NCI-H2081 (cell line): ENCODE measurements at regions not wholly inside any gene's neighbourhood (a gene's known extent, or its start where the extent isn't known, plus 50 kb on each side); places are given as distances from the start of the nearest gene placed in this dataset.
A peak's percentile ranks its signal among the peaks of the same experiment; 100 is the strongest.
"Not testable (repeated sequence)": the region's sequence is repeated elsewhere in the genome, so short reads cannot be mapped to it uniquely, and the experiment has no call there.

Source experiments
- DNase-seq, 2 experiments: peaks; one replicate each; lab custom pipeline; 2025; lab: John Stamatoyannopoulos, UW

DNA sequence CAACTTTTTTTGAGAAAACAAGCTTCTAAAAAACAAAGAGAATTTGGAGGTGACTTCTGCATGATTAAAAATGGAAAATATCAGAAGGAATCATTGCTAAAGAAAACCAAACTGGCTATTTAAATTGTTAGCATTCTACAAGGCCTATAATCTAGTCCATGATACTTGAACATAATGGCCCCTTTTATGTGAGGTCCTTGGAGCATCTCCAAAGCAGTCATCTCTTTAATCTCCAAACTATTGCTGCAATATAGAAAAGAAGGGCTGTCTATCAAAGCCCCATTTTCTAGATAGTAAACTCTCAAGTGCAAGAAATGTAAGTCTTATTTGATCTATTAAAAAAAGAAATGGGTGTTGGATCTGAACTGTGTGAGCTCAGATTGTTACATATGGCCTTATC, 615.1 kb downstream of the CENPC start:
- DNase-seq: peak in 1 of 2 experiments; percentile 1

DNA sequence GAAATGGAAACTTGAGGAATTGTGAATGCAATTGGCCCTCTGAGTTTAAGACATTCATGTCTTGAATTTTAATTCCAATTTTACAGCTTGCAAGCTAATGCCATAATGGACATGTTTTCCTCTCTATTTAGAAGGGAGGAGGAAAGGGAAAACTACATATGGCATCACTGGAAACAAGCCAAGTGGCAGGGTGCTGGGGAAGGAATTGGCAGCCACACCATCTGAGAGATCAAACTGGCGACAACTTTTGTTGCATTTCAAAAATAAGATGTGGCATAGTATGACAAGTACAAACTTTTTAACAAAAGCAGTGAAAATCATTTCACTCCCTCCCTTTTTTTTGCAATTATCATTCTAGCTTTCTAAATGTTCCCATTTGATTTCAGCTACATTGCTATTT, 615.6 kb downstream of the CENPC start:
- peak; percentile 52 to 61 for DNase-seq

DNA sequence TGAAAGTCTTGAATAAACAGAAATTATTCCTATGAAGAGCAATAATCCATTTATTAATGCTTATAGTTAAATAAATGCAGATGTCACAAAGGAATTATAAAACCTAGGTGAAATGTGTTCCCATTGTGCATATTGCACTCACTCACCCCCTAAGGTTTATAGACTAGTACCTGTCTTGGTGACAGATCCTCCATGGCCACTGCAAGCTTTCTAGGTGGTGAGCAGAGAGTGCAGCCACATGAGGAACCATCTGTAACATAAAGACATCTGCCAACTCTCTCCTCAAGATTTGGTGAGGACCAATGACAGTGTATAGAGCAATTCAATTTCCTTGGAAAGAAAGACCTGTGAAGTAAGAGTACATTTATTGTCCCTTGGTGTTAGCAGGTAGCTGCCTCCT, 616.4 kb downstream of the CENPC start:
- DNase-seq: not testable (repeated sequence)

DNA sequence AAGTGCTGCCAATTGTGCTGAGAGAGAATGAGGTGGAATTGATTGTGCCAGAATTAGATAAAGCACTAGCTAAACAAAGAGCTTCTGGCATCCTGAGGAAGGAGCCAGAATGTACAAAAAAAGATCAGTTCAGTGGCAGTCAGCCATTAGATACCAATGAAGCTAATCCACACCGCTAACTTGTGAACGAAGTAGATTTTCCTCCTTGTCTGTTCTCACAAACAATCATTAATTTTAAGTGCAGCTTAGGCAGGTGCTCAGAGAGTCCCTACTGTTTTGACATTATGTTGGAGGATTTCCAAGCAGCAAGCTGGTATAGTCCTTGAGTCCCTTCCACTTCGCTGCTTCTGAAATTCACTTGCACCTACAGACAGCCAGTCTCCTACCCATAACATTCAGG, 617.4 kb downstream of the CENPC start:
- DNase-seq: peak; percentile 50 to 88

DNA sequence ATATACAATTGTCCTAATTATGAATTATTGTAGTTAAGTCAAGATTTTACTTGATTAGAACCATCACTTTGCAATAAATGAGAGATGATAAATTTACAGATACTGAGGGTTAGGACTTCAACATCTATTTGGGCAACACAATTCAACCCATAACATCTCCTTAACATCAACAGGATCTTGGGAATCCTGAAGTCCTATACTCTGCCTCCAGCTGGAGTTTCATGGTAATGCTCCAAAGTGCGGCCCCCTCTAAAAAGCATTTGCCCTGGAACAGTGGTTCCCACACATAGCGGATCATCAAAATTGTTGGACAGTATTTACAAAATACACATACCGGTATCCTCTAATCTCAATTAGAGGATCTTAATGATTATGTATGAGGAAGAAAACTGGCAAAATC, 618.6 kb downstream of the CENPC start:
- no peak for DNase-seq

DNA sequence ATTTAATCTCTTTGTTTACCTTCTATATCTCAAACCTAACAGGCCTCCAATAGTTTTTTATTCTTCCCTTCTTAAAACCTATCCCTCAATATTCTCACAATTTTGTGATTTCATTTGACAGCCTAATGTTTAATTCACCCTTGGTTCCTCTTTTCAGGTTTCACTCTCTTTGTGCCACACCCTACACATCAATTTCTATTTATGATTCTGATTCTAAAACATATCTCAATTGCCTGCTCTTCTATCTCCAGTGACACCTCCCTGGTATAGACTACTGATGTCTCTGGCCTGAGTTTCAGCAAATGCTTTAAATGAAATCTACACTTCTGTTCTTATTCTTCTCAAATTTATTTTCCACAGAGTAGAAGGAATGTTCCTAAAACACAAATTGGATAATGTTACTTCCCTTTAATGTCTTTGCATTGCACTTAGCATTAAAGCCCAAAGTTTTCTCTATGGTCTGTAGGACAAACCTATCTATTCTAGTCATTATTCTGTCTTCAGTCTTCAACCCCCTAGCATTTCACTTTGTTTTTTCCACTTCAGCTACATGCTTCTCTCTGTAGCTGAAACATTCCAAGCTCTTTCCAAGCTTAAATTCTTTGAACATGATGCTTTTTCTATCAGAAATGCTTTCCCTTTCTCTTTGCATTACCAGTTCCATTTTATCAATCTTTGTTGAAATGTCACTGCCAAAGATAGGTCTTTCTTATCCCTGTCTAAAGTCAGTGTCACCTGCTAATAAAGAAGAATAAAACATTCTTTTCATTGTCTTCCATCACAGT, 622.0 kb downstream of the CENPC start:
- no peak for DNase-seq

DNA sequence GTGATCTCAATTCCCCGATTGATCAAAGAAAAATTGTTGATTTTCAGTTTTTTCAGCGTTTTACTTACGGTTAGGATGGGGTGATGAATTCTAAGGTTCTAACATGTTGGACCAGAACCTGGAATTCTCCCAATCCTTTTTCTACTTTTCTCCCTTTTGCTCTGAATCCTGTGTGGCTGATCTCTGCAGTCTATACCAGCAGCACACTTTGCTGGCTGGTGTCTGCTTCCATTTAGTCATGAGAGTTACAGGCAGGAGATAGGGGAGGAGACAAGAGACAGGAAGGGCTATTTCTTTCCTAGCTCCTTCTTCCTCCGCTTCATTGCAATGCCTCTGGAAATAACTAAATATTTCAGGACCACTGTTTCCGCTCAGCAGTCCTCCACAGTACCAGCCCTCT, 623.9 kb downstream of the CENPC start:
- no peak for DNase-seq

DNA sequence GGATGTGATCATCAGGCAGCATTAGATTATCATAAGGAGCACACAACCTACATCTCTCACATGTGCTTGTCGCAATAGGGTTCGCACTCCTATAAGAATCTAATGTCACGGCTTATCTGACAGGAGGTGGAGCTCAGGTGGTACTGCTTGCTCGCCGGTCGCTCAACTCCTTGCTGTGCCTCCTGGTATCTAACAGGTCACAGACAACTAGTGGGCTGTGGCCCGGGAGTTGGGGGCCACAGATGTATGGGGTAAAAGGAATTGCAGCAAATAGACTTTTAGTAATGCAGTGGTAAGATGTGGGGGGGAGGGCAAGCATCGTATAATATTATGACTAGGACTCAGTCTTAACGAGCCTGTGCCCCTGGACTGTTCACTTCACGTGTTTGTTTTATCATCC, 624.8 kb downstream of the CENPC start:
- no peak for DNase-seq

DNA sequence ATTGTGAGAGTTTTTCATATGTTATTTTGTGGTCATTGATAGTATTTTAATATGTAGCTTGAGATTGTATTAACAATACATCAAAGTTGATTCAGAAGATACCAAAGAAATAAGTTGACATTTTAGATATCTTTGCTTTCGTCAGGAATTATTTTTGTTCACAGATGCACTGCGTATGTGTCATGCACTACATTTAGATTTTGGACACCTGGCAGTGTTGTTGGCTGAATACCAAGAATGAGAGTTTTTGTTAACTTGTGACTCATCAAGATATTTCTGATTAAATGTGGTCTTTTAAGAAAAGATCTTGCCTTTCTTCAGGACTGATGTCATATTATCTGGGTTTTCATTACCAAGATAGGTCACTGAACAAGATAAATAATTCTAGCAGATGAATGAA, 633.4 kb downstream of the CENPC start:
- DNase-seq: no peak

DNA sequence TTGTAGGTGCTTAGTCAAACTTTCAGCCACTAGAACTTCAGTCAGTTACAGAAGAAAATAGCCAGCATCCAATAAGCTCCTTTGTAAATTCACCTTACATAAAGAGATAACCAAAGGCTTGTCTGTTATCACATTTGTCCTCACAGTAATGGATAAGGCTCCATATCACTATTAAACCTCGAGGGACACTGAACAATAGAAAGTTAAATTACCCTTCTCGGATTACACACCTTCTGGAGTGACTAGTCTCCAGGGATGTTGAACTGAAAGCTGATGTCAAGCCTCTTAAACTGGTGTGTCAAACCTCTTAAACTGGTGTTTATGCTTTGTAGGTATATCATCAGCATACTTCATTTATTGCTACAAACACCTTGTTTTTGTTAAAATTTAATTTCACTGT, 639.0 kb downstream of the CENPC start:
- peak in 1 of 2 experiments; percentile 62 for DNase-seq

DNA sequence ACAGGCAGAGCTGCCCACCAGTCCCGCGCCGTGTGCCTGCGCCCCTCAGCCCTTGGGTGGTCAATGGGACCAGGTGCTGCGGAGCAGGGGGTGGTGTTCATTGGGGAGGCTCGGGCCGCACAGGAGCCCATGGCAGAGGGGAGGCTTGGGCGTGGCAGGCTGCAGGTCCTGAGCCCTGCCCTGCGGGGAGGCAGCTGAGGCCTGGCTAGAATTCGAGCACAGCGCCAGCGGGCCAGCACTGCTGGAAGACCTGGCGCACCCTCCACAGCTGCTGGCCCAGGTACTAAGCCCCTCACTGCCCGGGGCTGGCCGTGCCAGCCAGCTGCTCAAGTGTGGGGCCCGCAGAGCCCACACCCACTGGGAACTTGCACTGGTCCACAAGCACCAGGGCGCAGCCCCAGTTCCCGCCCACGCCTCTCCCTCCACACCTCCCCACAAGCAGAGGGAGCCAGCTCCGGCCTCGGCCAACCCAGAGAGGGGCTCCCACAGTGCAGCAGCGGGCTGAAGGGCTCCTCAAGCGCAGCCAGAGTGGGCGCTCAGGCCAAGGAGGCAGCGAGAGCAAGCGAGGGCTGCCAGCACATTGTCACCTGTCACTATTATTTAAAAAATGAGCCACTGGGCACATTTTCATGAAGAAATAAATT, 645.8 kb downstream of the CENPC start:
- DNase-seq: no peak

DNA sequence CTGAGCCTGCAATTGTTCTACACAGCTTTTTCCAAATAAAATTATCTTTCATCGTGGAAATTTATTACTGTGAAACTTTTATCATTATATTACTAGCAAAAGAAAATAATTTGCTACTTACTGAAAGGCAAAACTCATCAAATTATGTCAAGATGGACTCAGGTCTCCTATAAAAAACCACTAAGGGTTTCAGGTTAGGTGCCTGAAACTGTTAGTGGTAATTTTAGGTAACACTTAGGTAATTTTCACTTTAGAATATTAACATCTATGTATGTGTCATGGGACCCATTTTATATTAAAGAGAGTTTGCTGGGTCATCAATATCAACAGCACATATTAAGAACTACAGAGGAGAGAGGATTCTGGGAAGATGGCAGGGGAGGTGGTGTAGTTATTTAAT, 651.5 kb downstream of the CENPC start:
- no peak for DNase-seq

DNA sequence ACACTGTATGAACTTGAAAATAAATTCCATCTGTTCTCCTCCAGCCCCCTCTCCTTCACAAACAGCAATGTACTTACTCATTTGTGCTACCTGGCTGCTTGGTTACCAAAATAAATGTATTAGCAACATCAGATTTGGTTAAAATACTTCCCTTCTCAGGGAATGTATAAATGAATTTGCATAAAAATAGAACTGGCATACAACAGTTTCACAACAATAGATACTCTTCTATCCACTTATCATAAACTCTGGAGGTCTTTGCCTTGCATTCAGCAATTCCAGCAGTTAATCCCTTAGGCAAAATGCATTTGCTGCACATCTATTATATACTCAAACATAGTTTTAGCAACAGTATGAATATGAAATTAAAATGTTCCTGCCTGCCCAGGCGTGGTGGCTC, 658.2 kb downstream of the CENPC start:
- DNase-seq: no peak

DNA sequence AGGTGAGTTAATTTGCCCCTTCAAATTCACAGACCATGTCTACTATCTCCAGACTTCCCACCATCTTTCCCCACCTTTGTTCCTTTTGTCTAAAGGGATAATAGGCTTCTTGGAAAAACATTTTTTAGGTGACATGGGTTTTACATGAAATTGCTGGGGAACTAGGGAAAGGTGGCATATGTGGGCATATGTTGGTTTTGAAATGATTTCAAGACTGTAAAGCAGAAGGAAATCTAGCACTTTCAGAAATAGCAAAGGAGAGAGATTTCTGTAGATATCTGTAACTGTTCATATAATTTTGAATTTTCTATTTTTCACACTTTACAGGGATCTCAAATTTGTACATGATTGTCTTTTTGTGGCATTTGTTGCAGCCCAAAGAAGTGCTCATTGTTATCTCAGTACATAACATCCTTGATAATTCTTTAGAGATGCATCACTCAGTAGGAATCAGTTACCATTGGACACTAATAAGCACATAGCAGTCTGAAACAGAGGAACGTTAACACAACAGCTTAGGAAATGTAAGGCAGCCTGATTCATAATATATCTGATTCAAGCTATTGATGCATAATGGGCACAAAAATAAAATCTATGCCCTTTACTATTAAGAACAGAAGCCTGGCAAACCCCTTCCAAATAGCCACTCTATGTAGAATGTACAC, 659.7 kb downstream of the CENPC start:
- no peak for DNase-seq

DNA sequence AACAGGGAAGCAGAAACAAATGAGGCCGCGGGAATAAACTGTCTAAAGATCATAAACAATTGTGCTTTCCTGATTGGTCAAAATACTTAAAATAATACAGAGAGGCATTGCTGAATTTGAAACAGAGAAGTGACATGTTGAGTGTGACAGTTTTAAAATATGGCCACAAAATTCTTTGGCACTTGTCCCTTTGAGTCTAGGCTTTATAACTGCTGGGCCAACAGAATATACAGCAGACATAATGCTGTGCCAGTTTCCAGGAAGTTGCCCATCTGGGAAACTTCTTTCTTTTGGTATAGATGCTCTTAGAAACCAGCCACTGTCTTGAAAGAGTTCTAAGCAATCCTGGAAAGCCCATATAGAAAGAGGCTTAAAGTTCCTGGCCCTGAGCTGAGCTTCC, 668.4 kb downstream of the CENPC start:
- DNase-seq: no peak

DNA sequence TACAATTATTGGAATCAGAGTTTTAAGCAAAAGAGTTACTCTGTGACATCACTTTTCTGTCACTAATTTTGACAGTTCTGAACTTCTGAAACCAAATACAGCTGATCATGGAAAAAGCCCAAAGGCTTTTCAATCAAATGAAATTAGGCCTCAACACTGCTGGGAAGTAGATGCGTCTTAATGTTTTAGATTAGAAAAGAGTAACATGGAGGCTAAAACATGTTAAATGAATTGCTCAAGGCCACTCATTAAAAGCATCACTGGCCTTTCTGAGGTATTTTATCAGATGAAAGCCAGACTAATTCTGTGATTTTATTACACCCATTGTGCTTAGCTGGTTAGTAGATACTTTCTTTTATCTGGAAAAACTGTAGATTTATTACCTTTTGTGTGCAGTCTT, 672.6 kb downstream of the CENPC start:
- DNase-seq: no peak

DNA sequence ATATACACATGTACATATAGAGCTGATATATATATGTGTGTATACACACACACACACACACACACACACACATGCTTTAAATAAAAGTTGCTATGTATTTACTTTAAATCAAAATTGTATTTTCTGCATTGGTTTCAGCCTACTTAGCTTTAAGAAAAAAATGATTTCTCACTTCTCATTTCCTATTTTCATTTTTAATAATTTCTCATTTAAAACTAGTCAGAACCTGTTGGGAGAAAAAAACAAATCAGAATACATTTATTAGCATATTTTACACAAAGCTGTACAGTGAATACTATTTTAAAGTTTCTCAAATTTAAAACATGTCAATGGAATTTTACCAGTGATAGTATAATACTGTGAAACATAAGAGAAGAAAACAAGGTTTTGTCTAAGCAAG, 681.8 kb downstream of the CENPC start:
- DNase-seq: no peak

DNA sequence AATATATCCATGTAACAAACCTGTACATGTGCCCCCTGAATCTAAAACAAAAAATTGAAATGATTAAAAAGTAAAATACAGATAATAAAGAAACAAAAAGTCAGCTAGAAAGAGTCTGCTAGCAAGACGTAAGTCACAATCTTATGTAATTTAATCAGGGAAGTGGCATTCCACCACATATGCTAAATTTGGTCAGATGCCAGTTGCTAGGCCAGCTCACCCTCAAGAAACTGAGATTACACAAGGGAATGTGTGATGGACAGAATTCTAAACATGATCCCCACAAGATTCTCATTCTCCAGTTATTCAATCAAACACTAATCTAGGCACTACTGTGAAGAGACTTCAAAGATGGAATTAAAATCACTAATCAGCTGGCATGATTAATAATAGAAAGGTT, 689.3 kb downstream of the CENPC start:
- no peak for DNase-seq

DNA sequence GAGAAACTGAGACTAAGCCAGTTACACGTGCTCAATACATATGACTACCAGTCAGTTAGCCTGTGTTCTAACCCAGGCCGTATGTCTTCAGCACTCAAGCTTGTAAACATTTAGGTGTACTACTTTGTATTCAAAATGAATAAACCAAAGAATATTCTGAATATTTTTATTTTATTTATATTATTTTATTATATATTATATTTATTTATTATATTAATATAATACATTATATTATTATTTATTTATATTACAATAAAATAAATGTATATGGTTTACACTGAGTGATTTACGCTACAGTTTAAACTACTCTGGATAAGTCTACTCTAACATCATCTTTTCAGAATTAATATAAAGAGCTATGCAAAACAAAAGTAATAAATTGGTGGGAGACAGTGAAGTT, 691.5 kb downstream of the CENPC start:
- DNase-seq: no peak

DNA sequence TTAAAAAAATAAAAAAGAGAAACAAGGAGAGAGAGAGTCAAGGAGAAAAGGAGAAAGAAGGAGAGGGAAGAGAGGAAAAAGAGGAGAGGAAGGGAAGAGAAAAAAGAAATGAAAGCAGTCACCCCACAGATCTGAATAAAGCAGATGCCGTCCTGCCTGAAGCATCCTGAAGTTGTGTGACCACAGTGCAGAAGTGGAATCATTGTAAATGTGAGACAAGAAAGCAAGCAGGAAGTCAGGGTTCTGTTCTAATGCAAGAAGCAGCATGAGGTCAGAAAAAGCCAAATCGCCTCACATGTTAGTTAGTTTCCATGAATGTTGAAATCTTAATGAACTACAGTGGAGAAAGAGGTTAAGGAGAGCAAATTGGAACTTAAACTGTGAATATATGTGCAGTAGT, 692.5 kb downstream of the CENPC start:
- DNase-seq: no peak

DNA sequence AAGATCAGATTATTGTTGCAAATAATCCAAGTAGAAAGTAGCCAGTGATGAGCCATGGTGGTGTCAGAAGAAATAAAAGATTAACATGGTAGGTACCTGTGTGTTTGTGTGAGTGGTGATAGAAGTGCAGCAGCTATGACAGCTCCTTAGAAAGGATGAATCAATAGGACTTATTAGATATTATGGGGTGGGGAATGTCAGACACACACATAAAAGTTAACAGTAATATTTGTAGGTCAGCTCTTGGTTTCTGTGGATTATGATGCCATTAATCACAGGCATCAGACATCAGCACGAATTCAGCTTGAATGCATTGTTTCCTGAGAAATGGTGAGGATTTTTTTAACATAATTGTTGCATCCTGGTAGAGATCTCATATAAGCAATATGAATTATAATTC, 695.7 kb downstream of the CENPC start:
- DNase-seq: no peak

DNA sequence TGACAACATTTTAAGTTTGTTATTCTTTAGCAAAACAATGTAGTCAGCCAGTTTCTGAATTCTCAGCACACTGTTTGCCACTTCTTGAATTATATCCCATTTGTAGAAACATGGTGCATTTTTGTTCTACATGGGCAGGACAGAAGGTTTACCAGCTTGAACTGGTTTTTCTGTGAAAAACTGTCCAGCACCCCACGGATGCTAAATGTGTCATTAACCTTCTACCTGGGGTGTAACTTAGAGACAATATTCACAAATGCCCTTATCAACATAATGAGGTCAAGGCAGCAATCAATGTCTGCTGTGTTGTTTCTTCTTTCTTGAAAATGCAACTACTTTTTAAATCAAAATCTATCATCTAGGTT, 702.6 kb downstream of the CENPC start:
- DNase-seq: no peak

DNA sequence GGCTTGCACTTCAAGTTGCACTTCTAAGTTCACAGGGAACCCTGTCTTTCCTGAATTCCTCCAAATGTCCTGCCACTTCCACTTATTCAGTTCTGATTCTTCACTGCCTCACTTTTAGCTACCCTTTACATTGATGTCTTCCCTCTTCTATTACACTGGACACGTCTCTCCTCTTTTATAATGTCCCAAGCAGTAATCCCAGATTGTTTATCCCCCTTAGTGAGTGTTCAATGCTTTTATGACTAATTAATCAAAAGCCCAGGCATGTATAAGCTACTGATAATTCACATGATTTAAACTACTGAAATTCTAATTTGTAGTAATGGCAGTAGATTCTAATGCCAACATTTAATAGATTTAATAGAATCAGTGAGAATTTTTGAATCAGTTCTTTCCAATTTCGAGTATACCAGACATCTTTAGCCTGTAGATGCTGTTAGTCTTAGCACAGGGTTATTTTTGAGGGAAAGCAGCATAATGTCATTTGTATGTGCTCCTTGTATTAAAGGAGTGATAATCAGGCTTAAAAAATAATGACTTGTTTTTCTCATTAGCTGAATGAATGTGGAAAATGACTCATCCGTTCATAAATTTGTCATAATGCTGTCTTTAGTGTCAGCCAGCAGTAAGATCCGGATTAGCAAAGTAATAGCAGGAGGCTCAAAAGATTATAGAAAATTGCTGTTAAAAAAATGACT, 703.1 kb downstream of the CENPC start:
- no peak for DNase-seq
